HT-29 (cell line): ENCODE measurements at regions not wholly inside any gene's neighbourhood (a gene's known extent, or its start where the extent isn't known, plus 50 kb on each side); places are given as distances from the start of the nearest gene placed in this dataset.

Experiments used
- DNase-seq: peaks from one replicate; pipeline ENCODE4 v3.0.0-alpha.2; 2015; ENCODE audit warnings: low spot score

DNA sequence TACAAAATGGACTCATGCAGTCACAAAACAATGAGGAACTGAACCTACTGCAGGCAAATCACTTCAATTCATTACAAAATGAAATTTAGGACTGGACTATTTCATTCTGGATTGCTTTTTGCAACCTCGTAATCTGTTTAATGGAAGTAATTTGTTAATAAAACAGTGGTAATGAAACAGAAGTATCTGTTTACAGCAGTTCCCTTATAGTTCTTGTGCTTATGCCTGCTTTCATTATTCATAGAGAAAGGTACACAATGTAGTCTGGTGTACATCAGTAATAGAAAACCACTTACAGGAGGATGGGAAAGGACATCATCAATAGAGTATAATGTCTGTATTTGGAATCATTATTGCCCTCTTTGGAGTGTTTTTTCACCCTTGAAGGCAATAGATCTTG, 389.2 kb upstream of the NUDT12 start:
- DNase-seq: no peak

DNA sequence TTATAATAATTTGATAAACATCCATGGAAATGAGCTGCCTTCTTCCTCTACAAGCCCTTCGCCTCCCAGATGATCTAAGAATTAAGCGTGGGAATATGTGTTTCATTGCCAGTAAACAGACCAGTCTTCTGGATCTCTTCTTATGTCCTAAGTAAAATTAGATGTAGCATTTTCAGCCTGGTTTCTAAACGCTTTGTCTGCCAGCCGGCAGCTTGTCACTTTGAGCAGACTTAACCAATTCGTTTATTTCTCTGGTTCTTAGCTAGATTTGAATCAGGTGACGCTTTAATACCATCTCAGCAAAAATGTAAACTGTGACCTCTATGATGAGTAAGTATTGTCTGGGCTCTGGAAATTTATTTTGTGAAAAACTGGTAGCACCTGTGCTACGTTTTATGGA, 380.6 kb upstream of the NUDT12 start:
- DNase-seq: no peak

DNA sequence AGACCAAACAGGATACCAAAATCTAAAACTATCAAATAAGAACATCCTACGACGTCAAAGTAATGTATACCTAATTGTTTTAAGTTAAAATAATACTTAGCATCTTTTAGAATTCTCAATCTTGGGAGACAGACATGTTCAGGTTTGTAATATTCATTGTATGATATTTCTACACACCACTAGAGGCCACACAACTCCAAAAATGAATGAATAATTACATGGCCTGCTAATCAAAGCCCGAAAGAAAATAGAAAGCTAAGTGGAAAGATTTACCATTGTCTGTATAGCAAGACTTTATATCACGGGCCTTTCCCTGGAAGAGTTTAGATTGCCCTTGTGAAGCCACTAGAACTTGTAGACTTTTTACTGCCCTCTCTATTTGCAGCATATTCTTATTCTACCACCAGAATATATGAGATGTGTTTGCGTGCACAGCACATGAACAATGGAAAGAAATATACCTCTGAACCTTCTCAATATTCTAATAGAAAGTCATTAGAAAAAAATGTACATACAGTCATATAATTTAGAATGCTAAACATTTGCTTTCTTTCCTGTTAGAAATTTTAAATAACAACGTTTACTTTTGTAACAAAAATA, 380.1 kb upstream of the NUDT12 start:
- DNase-seq: no peak

DNA sequence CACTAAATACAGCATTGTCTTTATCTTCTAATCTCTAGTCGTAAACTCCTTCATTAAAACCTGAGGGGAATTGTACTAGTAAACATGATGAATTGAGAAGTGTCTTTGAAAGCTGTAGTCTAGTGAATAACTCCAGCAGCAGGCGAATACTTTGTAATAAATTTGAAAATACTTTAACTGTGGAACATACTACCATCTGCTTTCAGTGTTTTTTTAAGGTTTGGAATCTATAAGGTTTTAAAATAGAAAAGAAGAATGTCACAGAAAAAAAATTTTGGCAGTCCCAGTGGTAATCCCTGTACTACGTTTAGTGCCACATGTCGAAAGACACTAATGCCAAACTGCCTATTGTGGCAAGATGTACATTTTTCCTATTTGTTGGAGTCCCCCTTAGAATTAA, 379.0 kb upstream of the NUDT12 start:
- DNase-seq: no peak

DNA sequence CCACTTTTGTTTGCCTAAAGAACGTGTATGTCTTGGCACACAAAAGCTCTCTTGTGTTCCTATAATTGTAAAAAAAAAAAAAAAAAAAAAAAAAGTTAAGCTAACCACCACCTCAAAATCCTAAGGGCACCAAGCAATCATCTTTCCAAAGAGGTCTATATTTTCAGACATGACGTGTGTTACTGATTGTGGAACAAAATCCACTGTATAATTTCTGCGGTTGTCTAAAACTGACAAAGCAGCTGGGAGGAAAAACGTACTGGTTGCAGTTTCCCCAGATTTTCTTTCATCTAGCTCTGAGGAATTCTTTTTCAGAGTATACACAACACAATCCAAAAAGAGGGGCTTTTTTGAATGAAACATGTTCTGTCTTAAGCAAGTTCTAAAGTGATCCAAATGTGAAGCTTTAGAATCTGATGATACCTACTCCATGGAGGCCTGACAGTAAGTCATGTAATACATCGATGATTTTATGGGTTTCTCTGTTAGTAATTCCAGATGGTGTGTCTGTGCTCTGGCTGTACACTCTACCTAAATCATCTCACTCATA, 375.6 kb upstream of the NUDT12 start:
- no peak for DNase-seq

DNA sequence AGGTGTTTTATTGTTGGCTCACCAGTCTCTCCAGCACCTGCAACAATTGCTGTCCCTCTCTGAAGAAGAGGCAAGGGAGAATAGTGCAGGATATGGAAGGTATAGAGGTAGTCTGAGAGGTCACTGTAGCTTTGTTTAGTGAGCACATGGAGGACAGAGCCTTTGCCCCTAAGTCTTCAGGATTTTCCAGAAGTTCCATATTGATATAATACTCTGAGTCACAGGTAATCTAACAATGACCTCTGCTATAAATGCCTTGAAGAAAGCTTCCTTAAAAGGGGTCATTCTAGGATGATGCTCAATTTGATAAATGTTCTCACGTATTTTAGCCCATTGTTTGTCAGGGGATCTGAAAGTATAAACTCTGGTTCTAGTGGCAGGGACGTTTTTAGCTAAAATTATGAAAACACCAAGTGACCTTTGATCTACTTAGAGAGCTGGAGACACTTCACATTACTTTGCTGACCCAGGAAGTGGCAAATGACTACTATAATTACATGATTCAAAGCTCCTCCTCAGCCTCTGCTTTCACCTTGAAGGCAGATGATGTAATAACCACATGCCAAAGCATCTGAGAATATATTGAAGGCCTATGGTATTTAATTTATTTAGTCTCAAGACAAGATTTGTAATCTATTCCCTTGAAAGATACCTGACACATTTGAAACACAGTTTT, 366.9 kb upstream of the NUDT12 start:
- peak; percentile 8 for DNase-seq

DNA sequence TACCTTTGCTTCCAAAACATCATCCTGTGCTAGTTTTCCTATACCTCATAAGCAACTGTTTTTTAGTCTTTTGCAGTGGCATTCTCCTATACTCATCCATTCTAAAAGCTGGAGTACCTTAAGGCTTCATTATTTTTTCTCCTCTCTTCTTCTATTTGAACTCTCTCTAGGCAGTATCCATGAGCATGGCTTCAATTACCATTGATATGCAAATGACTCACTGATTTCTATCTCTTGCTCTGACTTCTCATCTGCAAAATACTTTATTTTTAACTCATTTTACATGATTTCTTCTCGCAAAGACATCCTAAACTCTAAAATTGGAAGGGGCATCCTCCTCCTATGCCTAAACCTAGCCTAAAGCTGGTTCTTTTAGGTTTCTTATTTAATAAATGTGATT, 365.1 kb upstream of the NUDT12 start:
- DNase-seq: no peak

DNA sequence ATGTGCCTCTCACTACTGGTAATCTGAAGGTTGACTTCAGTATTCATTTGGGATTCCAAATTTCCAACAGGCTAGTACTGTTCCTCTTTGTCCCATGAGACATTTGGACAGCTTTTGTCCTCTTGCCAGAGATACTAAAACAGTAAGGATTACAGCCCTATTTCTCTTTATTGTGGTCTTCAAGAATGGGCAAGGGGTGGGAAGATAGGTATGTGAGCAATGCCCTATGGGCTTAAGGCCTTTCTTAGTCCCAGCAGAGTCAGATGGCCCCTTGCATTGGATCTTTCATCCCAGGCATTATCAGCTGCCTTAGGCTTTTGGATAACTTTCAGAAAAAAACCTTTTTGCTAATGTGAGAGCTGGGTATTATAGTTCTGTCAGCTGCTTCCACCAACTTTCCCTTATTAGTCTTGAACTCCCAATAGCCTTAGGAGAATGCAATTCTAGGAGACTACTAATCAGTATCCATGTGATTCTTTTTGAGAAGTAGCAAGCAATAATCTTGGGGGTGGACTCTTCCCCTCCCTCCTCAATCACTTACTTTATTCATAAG, 361.1 kb upstream of the NUDT12 start:
- no peak for DNase-seq

DNA sequence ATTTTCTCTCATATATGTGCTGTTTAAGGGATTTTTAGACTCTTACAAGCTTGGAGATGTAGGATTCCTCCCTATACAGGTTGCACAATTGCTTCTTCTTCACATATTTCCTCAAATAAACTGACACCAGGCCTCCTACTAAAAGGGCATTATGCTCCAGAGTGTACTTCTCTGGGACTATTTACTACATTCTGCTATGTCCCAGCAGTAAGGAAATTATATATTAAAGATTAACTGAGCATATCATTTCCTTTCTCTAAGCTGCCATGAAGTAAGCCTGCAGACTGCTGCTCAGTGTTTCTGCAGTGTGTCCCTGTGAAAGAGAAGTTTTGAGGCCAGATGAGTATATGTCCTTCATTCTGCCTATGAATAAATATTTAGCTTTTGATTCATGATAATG, 356.9 kb upstream of the NUDT12 start:
- no peak for DNase-seq

DNA sequence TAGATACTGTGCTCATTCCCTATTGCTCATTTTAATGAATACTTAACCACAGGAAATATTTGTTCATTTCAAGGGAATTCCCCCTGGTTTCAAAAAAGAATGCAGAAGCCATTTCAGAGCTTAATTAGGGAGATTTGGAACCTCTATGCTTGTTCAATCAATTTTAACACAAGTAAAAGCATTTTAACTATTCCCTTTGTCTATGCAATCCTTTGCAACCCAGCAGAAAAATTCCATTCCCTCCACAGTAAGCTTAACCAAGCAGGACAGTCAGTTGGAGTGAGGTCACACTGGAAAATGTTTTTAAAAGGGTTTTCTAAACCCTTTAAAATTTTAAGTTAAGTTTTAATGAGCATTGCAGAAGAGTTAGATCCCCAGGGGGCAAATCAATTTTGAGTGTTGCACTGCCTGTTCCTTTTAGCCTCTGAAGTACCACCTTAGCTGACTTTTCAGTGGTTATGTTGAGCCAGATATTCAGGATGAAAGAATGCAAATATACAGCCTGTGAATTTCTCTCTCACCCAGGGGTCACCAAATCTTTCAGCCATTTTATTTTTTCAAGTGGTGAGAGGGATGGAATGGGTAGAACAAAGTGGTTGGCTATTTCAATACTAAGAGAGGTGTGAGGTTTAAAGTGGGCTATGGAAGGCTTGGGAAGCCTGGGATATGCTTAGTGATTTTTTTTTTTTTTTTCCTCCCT, 356.2 kb upstream of the NUDT12 start:
- no peak for DNase-seq

DNA sequence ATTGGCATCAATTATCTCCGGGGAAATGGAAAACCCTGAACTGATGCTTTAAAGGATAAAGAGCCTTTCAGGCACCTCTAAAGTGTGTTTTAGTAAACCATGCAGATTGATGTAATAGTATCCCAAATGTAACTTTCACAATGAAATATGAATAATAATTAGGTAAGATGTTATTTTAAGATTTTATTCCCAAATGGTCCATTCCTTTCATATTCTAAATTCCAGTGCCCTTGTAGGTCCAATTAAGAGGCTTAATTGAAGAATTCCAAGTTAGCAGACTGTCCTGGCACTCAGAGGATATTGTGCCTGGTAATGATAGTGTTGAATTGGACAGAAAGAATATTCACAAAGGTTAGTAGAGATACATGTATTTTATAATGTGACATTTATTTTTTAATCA, 352.5 kb upstream of the NUDT12 start:
- no peak for DNase-seq

DNA sequence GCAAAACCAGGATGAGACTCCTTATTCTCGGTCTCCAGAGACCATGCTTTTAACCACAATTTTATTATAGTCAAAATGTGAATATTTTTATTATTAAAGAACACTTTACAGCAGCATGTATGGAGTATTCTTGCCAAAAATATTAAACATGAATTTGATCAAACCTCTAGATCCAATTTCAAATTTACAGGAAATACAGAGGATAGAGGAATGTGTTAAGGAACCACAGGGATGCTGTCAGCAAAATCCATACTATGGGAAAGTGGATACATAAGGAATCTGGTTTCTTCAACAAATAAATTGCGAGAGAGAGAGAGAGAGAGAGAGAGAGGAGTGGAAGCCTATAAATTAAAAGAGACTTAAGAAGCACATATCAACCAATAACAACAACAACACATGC, 348.2 kb upstream of the NUDT12 start:
- no peak for DNase-seq

DNA sequence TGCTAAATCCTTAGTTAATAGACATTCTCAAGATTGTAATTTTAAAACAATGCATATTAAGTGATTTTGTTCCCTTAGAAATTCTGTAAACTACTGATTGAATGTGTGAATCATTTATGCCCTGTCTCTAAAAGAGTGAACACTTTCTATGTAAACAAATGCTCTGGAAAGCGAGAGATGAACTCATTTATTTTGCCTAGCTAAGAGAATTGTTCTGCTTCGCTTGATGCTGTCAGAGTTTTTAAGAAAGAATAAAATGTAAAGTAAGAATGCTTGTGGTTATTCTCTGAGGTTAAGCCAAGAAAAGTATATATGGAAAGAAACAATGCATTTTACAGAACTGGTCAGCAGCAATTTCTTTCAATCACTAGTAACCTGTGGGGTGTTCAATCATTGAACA, 347.4 kb upstream of the NUDT12 start:
- DNase-seq: no peak

DNA sequence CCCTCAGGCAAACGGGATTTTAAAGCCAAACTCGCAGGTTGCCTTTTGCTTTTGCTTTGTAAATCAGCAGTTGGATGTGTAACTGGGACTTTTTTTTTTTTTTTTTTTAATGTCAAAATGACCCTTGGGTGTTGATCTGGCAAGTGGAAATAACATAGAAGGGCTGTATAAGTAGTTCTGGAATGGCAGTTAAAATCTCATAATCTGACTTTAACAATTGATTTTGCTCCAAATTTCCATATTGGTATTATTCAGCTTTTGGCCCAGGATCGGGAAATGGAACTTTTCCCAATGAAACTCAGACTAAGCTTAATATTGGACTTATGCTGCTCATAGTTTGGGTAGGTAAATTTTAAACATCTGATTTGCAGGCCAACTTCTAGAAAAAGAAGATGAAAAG, 346.8 kb upstream of the NUDT12 start:
- no peak for DNase-seq

DNA sequence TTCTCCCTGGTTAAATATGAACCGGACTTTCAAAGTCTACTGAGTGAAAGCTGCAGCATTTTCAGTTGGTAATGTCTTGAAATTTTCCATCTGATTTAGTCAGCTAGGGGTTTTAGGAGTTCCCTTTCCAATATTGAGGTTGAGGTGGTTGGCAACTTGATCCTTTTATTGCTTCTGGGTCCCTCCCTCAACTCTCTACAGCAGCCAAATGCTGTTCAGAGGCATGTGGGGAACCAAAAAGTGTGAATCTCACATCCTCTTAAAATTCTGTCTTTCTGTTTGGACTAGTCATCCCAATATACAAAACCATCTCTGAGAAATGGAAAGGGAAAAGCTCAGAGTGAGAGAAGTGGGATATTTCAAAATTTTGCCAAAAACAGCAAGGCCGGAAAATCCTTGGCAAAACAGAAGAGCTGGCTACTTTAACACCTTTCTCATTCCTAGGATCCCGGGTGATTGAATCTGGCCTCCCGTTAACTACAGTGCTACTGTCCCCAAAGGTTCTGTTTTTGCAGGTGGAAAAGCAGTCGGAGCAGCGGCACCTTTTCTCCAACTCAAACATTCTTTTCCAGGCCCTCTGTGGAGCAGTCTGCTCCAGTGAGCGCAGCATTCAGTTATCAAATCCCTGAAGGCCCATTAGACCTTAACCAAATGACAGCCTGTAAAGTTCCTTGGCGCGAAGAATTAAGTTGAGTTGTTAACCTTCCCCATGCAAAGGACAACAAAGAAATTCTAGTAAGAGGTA, 345.9 kb upstream of the NUDT12 start:
- no peak for DNase-seq

DNA sequence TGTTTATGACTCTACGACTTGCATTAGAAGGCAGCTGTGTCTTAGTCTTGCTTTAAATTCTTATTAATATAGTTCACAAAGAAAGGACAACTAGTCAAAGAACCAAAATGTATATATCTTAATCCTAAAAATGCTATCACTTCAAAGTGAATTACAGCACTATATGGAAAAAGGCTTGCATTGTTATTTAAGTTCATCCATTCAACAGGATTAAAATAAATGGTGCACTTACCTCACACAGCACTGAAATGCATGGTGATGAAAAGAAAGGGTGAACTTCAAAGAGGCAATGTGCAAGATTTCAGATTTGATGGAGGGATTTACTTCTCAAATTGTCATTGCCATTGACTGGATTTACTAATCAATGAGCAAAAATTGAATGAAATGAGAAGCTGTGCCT, 344.4 kb upstream of the NUDT12 start:
- DNase-seq: no peak

DNA sequence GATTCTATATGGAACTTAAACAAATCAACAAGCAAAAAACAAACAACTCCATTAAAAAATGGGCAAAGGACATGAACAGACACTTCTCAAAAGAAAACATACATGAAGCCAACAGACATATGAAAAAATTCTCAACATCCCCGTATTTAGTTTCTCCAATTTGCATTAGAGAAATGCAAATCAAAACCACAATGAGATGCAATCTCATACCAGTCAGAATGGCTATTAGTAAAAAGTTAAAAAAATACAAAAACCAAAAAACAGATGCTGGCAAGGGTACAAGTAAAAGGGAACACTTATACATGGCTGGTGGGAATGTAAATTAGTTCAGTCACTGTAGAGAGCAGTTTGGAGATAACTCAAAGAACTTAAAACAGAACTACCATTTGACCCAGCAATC, 342.1 kb upstream of the NUDT12 start:
- DNase-seq: no peak

DNA sequence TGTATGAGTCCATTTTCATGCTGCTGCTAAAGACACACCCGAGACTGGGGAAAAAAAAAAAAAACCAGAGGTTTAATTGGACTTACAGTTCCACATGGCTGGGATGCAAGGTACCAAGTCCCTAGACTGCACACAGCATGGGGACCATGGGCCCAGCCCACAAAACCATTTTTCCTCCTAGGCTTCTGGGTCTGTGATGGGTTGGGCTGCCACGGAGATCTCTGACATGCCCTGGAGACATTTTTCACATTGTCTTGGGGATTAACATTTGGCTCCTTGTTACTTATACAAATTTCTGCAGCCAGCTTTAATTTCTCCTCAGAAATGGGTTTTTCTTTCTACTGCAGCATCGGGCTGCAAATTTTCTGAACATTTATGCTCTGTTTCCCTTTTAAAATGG, 340.3 kb upstream of the NUDT12 start:
- no peak for DNase-seq

DNA sequence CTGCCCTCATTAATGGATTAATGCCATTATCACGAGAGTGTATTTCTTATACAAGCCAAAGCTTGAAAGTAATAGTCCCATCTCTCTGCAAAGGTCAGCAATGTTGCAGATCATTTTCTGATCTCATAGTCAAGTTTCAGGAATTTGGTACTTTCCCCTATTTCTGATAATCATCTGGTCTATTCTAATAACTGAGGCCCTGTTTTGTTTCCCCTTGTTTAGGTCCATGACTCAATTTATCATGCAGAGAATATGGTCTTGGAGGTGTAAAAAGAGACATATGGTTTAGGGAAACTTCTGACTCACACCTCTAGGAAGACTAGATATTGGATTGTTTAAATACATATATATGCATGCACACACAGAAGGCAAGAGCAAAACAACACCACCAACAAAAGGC, 339.3 kb upstream of the NUDT12 start:
- no peak for DNase-seq

DNA sequence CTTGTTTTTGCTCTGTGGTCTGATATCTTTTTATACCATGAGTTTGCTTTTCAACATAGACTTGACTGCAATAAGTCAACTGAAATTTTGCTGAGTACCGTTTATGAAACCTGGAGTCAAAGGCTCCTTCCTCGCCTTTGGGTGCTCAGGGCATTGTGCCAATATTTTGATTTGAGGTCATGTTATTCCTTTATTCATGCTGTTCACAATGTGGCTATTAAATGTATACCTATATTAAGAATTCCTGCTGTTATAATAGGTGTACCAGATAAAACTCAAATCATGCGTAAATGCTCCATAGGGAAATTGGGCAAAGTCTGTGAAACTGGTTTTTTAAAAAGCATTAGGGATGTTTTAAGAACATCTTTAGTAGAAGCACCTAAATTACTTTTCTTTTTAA, 334.0 kb upstream of the NUDT12 start:
- DNase-seq: no peak

DNA sequence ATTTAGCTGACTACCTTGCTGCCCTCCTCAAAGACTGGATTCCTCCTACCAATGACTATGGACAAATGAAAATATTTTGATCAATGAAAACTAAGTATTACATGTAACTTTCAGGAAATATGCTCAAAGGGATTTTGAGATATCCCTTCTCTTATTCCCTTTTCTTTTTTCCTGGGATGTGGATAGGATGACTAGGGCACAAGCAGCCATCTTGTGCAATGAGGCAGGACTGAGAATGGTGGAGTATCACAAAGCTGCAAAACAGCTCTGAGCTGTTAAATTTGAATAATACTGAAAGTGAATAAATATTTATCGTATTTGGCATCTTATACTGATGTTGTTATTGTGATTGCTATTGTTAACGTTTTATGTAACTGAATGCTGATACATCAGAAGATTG, 333.1 kb upstream of the NUDT12 start:
- DNase-seq: no peak

DNA sequence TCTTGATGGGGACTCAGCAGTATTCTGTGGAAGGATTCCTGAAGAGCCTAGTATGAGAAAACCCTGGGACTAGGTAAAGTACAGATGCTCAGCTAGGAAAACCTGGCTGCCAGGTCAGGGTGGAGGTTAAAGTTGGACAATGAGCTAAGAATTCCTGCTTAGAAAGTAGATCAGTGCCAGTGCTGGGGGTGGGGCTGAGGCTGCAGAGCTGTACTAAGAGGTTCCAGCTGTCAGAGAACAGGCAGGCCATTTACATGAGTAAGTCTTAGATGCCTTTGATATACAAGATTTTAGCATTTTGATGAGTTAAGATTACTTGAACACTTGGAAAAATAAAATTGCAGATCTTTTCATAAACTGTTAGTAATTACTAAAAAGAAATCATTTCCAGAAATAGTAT, 332.3 kb upstream of the NUDT12 start:
- no peak for DNase-seq
